PC-9 (cell line): ENCODE measurements at regions not wholly inside any gene's neighbourhood (a gene's known extent, or its start where the extent isn't known, plus 50 kb on each side); places are given as distances from the start of the nearest gene placed in this dataset.

Experiments
- BruUV-seq: library from RNA; stranded (reverse); fragments of 400-500 nt; replicated peaks from 2 replicates; lab custom pipeline; 2021; lab: Mats Ljungman, UMichigan
- CTCF ChIA-PET: fragments of 300-600 bp; sonication (Branson Sonifier 250); formaldehyde crosslinking; loops from one replicate; lab custom pipeline; 2022; ENCODE audit warnings: antibody characterized with exemption; lab: Charles Lee
- POLR2A ChIA-PET: fragments of 300-600 bp; sonication (Branson Sonifier 250); formaldehyde crosslinking; loops from one replicate; lab custom pipeline; 2022; ENCODE audit warnings: antibody characterized with exemption; ENCODE audit not compliant: unreplicated experiment; lab: Charles Lee
- DNase-seq, 2 experiments: peaks; one replicate each; pipeline versions ENCODE4 v3.0.0 to v3.0.0-alpha.2; 2015 to 2022; ENCODE audit warnings: mixed read lengths in 1 of 2
- H2AFZ ChIP-seq: fragments of 200-600 bp; sonication (generic); 2 replicates; pipeline ENCODE4 v1.8.1; 2017; ENCODE audit warnings: antibody characterized with exemption
- H3F3A ChIP-seq: fragments of 200-600 bp; sonication (generic); 2 replicates; pipeline ENCODE4 v1.8.1; 2017; ENCODE audit warnings: antibody characterized with exemption, mild to moderate bottlenecking, low read depth; ENCODE audit not compliant: insufficient read depth
- H3K27ac ChIP-seq: fragments of 200-600 bp; sonication (generic); 2 replicates; pipeline ENCODE4 v1.6.1; 2016; ENCODE audit warnings: mixed run types
- H3K27me3 ChIP-seq: fragments of 200-600 bp; sonication (generic); 2 replicates; pipeline ENCODE4 v1.6.1; 2016; ENCODE audit warnings: low read depth, mixed run types; ENCODE audit not compliant: insufficient read depth
- H3K36me3 ChIP-seq: fragments of 200-600 bp; sonication (generic); 2 replicates; pipeline ENCODE4 v1.6.1; 2016; ENCODE audit warnings: low read depth, mixed run types
- H3K4me1 ChIP-seq: fragments of 200-600 bp; sonication (generic); replicated peaks from 2 replicates; pipeline ENCODE4 v1.6.1; 2016; ENCODE audit warnings: mixed run types; ENCODE audit not compliant: insufficient read depth
- H3K4me2 ChIP-seq: fragments of 200-600 bp; sonication (generic); 2 replicates; pipeline ENCODE4 v1.6.1; 2017; ENCODE audit warnings: mixed run types
- H3K4me3 ChIP-seq: fragments of 200-600 bp; sonication (generic); 2 replicates; pipeline ENCODE4 v1.6.1; 2016; ENCODE audit warnings: mixed run types
- H3K79me2 ChIP-seq: fragments of 200-600 bp; sonication (generic); 2 replicates; pipeline ENCODE4 v1.6.1; 2017; ENCODE audit warnings: low read depth, mixed run types
- H3K9me2 ChIP-seq: fragments of 200-600 bp; sonication (generic); 2 replicates; pipeline ENCODE4 v1.8.1; 2017; ENCODE audit warnings: mild to moderate bottlenecking; ENCODE audit not compliant: insufficient read depth
- H3K9me3 ChIP-seq: fragments of 200-600 bp; sonication (generic); 2 replicates; pipeline ENCODE4 v1.8.1; 2016; ENCODE audit warnings: low read depth; ENCODE audit not compliant: insufficient read depth
- H4K20me1 ChIP-seq: fragments of 200-600 bp; sonication (generic); 2 replicates; pipeline ENCODE4 v1.8.1; 2017; ENCODE audit not compliant: insufficient read depth
- EZH2 ChIP-seq: fragments of 200-600 bp; sonication (generic); IDR thresholded peaks from 2 replicates; pipeline ENCODE4 v1.8.0; 2017; ENCODE audit warnings: antibody characterized with exemption, low read depth
- intact Hi-C: fragments of 100-400 bp; cut with micrococcal nuclease; formaldehyde crosslinking; loops from one replicate; pipeline ENCODE4 v1.10.0; 2022; ENCODE audit not compliant: unreplicated experiment
- TF ChIP-seq, protein P1 (sequence below): fragments of 200-600 bp; sonication (generic); conservative IDR thresholded peaks from 2 replicates; pipeline ENCODE4 v1.6.1; 2017; ENCODE audit warnings: mixed run types, antibody characterized with exemption, mild to moderate bottlenecking, moderate library complexity

DNA sequence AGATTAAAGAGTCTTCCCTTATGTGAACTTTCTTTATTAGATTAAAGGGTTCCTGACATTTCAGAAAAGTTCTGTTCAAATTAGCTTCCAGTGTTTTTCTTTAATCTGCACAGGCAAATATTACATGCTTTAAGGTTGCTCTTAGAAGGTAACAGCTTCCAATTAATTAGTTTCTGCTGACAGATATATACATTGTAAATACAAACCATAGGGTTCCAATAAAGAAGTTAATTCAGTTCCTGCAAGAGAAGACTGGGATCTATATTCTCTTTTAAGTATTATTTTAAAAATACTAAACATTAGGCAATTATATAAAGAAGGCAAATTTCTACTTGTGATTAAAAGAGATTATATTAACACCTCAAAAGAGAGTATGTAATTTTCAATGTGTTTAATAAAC is 795.7 kb downstream of the MAT2B start:
- Histone ChIP-seq H3K9me2 (no peaks in the 10 kb centered on the region), H3K27me3 (no peaks in the 10 kb centered on the region), H2AFZ (no peak overlapping the region), H3K4me2 (no peak overlapping the region), H3K4me1 (no peaks in the 10 kb centered on the region), H3F3A (no peaks in the 10 kb centered on the region), H3K27ac (no peak overlapping the region), H3K79me2 (no peaks in the 10 kb centered on the region), H4K20me1 (no peaks in the 10 kb centered on the region), H3K36me3 (no peaks in the 10 kb centered on the region), H3K9me3 (no peaks in the 10 kb centered on the region), H3K4me3 (no peak overlapping the region)
- POLR2A ChIA-PET = no interaction called here
- TF ChIP-seq, protein P1, sequence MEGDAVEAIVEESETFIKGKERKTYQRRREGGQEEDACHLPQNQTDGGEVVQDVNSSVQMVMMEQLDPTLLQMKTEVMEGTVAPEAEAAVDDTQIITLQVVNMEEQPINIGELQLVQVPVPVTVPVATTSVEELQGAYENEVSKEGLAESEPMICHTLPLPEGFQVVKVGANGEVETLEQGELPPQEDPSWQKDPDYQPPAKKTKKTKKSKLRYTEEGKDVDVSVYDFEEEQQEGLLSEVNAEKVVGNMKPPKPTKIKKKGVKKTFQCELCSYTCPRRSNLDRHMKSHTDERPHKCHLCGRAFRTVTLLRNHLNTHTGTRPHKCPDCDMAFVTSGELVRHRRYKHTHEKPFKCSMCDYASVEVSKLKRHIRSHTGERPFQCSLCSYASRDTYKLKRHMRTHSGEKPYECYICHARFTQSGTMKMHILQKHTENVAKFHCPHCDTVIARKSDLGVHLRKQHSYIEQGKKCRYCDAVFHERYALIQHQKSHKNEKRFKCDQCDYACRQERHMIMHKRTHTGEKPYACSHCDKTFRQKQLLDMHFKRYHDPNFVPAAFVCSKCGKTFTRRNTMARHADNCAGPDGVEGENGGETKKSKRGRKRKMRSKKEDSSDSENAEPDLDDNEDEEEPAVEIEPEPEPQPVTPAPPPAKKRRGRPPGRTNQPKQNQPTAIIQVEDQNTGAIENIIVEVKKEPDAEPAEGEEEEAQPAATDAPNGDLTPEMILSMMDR = no peak
- TF ChIP-seq EZH2 = no peak
- BruUV-seq = no TSS peak
- CTCF ChIA-PET = no interaction called here
- intact Hi-C loops = no loop called here
- DNase-seq = no peak

DNA sequence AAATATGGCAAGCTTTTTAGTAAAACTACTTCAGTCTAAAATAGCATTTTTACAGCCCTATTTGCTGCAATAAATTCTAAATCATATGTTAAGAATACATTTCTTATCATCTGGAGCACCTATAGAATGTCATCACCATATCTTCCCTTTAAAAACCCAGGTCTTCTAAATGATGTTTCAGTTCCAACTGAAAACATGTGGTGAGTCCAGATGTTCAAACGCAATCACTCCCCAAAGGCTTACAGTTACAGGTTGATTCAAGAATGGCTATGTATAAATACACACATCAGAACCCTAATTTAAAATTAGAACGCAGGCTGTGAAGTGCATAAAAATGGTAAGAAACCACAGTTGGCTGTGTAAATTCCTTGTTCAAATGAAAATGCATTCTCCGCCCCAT is 796.3 kb downstream of the MAT2B start:
- Histone ChIP-seq H3F3A (no peaks in the 10 kb centered on the region), H3K4me1 (no peaks in the 10 kb centered on the region), H3K4me3 (no peak overlapping the region), H3K4me2 (no peak overlapping the region), H4K20me1 (no peaks in the 10 kb centered on the region), H3K9me2 (no peaks in the 10 kb centered on the region), H3K79me2 (no peaks in the 10 kb centered on the region), H3K27me3 (no peaks in the 10 kb centered on the region), H3K9me3 (no peaks in the 10 kb centered on the region), H2AFZ (no peak overlapping the region), H3K36me3 (no peaks in the 10 kb centered on the region), H3K27ac (no peak overlapping the region)
- CTCF ChIA-PET = no interaction called here
- POLR2A ChIA-PET = no interaction called here
- BruUV-seq = no TSS peak
- intact Hi-C loops = no loop called here
- TF ChIP-seq, protein P1 = no peak
- no peak for TF ChIP-seq EZH2
- no peak for DNase-seq

DNA sequence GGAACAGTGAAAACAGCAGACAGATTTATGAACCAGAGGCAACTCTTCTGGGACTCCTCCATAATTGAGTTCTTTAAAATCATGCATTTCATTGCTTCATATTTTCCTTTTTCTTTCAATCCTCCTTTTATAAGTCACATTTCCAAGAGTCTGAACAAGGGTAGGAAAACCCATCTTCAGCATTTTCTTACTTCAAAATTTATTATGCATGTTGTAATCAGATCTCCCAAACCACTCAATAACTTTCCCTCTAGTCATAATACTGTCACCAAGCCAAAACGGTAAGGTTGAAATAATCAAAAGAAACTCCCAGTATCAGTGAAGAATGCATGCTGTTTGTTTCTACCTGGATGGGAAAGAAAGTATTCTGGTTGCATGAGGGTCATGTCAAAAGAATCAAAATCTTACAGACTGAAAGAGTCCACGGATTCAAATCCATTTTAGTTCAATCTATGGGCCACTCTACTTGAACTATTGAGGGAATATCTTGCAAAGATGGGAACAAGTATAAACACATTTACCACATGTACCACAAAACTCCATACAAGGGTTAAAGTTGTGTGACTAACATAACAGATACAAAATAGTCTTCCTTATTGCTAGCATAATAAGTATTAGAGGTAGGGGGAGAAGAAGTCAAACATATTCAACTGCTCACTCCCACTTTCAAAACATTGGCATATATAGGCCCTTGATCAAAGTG is 797.3 kb downstream of the MAT2B start:
- Histone ChIP-seq H3K79me2 (no peaks in the 10 kb centered on the region), H3K4me2 (no peak overlapping the region), H4K20me1 (no peaks in the 10 kb centered on the region), H3K4me3 (no peak overlapping the region), H3K27me3 (no peaks in the 10 kb centered on the region), H3K4me1 (no peaks in the 10 kb centered on the region), H2AFZ (no peak overlapping the region), H3K27ac (no peak overlapping the region), H3K9me2 (no peaks in the 10 kb centered on the region), H3K36me3 (no peaks in the 10 kb centered on the region), H3F3A (no peaks in the 10 kb centered on the region), H3K9me3 (no peaks in the 10 kb centered on the region)
- intact Hi-C loops = no loop called here
- TF ChIP-seq EZH2 = no peak
- TF ChIP-seq, protein P1 = no peak
- no peak for DNase-seq
- ChIA-PET CTCF (no interaction called here), POLR2A (no interaction called here)
- BruUV-seq = no TSS peak
